OCI-LY7 (cell line): ENCODE measurements at regions not wholly inside any gene's neighbourhood (a gene's known extent, or its start where the extent isn't known, plus 50 kb on each side); places are given as distances from the start of the nearest gene placed in this dataset.
A peak's percentile ranks its signal among the peaks of the same experiment; 100 is the strongest.

Source experiments
- BruUV-seq: library from RNA; stranded (reverse); fragments of 400-500 nt; replicated peaks from 2 replicates; lab custom pipeline; 2021; lab: Mats Ljungman, UMichigan
- CTCF ChIA-PET: fragments of 300-600 bp; sonication (Branson Sonifier 250); formaldehyde crosslinking; loops from one replicate; lab custom pipeline; 2022; ENCODE audit warnings: antibody characterized with exemption; ENCODE audit not compliant: unreplicated experiment; lab: Charles Lee
- POLR2A ChIA-PET: fragments of 300-600 bp; sonication (Branson Sonifier 250); formaldehyde crosslinking; loops from one replicate; lab custom pipeline; 2022; ENCODE audit warnings: antibody characterized with exemption; lab: Charles Lee
- DNase-seq: peaks from one replicate; pipeline ENCODE4 v3.0.0-alpha.2; 2015; ENCODE audit warnings: low spot score
- H2AFZ ChIP-seq: fragments of 200-600 bp; sonication (generic), shearing (Covaris generic); 2 replicates; pipeline ENCODE4 v1.6.1; 2014; ENCODE audit warnings: mild to moderate bottlenecking, antibody characterized with exemption, low read length, moderate library complexity
- H3K27ac ChIP-seq: fragments of 200-600 bp; sonication (generic); 2 replicates; pipeline ENCODE4 v1.5.1; 2014; ENCODE audit warnings: mixed run types, low read depth, mild to moderate bottlenecking, moderate library complexity, low read length, inconsistent platforms; ENCODE audit not compliant: poor library complexity, severe bottlenecking
- H3K36me3 ChIP-seq: fragments of 200-600 bp; sonication (generic); 2 replicates; pipeline ENCODE4 v1.6.1; 2014; ENCODE audit warnings: mild to moderate bottlenecking, antibody characterized with exemption, low read length, moderate library complexity, mixed read lengths; ENCODE audit not compliant: insufficient read depth
- H3K4me1 ChIP-seq: fragments of 200-600 bp; sonication (generic); 2 replicates; pipeline ENCODE4 v1.5.1; 2014; ENCODE audit warnings: mild to moderate bottlenecking, low read length; ENCODE audit not compliant: insufficient read depth, poor library complexity, severe bottlenecking
- H3K4me2 ChIP-seq: fragments of 200-600 bp; sonication (generic); 2 replicates; pipeline ENCODE4 v1.6.1; 2014; ENCODE audit warnings: mild to moderate bottlenecking, low read length
- H3K4me3 ChIP-seq: fragments of 200-600 bp; sonication (generic); 2 replicates; pipeline ENCODE4 v1.5.1; 2014; ENCODE audit warnings: mild to moderate bottlenecking, low read depth, low read length; ENCODE audit not compliant: poor library complexity, severe bottlenecking
- H3K79me2 ChIP-seq: fragments of 200-600 bp; sonication (generic); 2 replicates; pipeline ENCODE4 v1.6.1; 2016; ENCODE audit warnings: low read depth, mild to moderate bottlenecking, low read length, moderate library complexity, mixed read lengths; ENCODE audit not compliant: insufficient read depth
- H3K9me2 ChIP-seq: fragments of 200-600 bp; sonication (generic); 2 replicates; pipeline ENCODE4 v1.6.1; 2016; ENCODE audit warnings: mild to moderate bottlenecking, low read length, mixed read lengths; ENCODE audit not compliant: insufficient read depth
- H3K9me3 ChIP-seq: fragments of 200-600 bp; sonication (generic); 2 replicates; pipeline ENCODE4 v1.6.1; 2014; ENCODE audit warnings: mild to moderate bottlenecking, mixed run types, low read length, mixed read lengths
- H4K20me1 ChIP-seq: fragments of 200-600 bp; sonication (generic); 2 replicates; pipeline ENCODE4 v1.6.1; 2014; ENCODE audit warnings: mild to moderate bottlenecking, antibody characterized with exemption, low read length, moderate library complexity, mixed read lengths; ENCODE audit not compliant: insufficient read depth
- CTCF ChIP-seq: fragments of 200-600 bp; sonication (generic); conservative IDR thresholded peaks from 2 replicates; pipeline ENCODE4 v1.5.1; 2014; ENCODE audit warnings: mild to moderate bottlenecking, antibody characterized with exemption, low read length, moderate library complexity, mixed read lengths
- EZH2phosphoT487 ChIP-seq: fragments of 200-600 bp; sonication (generic); IDR thresholded peaks from 2 replicates; pipeline ENCODE4 v1.6.1; 2018; ENCODE audit warnings: low read depth, borderline replicate concordance, mild to moderate bottlenecking, mixed run types, antibody characterized with exemption, low read length, moderate library complexity, mixed read lengths
- intact Hi-C: fragments of 100-400 bp; cut with micrococcal nuclease; formaldehyde crosslinking; loops from one replicate; pipeline ENCODE4 v1.10.0; 2022; ENCODE audit not compliant: unreplicated experiment

- Histone ChIP-seq H4K20me1 (no peaks in the 10 kb centered on the region), H3K27ac (no peak overlapping the region), H3K9me3 (no peaks in the 10 kb centered on the region), H3K36me3 (no peaks in the 10 kb centered on the region), H2AFZ (no peak overlapping the region), H3K9me2 (no peaks in the 10 kb centered on the region), H3K79me2 (no peaks in the 10 kb centered on the region; the same call in 1 of the 2 replicates), H3K4me1 (peaks cover 33% of the 10 kb centered on the region), H3K4me2 (no peak overlapping the region), H3K4me3 (no peak overlapping the region)
- intact Hi-C loops, result no loop called here
- POLR2A ChIA-PET, result interaction anchor here (0.7 to 1.0 kb wide), 2 partner anchors 190 to 282 kb away, joined by 3 to 5 read pairs; no protein-coding TSS in a partner anchor
- CTCF ChIA-PET, result no interaction called here
- TF ChIP-seq CTCF (no peak), EZH2phosphoT487 (no peak)
- DNase-seq, result no peak
- BruUV-seq, result no TSS peak
Measured at GRCh38 chr17:417691-418420, 65.2 kb upstream of the RPH3AL start.

- Histone ChIP-seq H4K20me1 (no peaks in the 10 kb centered on the region), H3K9me3 (no peaks in the 10 kb centered on the region), H3K36me3 (no peaks in the 10 kb centered on the region), H3K79me2 (no peaks in the 10 kb centered on the region; the same call in 1 of the 2 replicates), H2AFZ (peak overlapping the region; percentile 89), H3K9me2 (no peaks in the 10 kb centered on the region), H3K4me1 (peaks cover 32% of the 10 kb centered on the region), H3K4me2 (peak overlapping the region; percentile 64), H3K27ac (peak overlapping the region; percentile 69), H3K4me3 (peak overlapping the region; percentile 66)
- DNase-seq, result peak; percentile 79
- CTCF ChIA-PET, result no interaction called here
- TSS peak; percentile 88 for BruUV-seq
- TF ChIP-seq CTCF (0 out of 2 replicates have a peak, but pooled peaks have one; percentile 19), EZH2phosphoT487 (no peak)
- POLR2A ChIA-PET, result interaction anchor here (0.5 to 1.0 kb wide), 7 partner anchors 27 to 293 kb away, joined by 3 to 5 read pairs (median 4); no protein-coding TSS in a partner anchor
- intact Hi-C loops, result no loop called here
Measured at GRCh38 chr17:416293-417206, 63.9 kb upstream of the RPH3AL start.
